ENCODE measurements at regions not wholly inside any gene's neighbourhood (a gene's known extent, or its start where the extent isn't known, plus 50 kb on each side); places are given as distances from the start of the nearest gene placed in this dataset.

DNA sequence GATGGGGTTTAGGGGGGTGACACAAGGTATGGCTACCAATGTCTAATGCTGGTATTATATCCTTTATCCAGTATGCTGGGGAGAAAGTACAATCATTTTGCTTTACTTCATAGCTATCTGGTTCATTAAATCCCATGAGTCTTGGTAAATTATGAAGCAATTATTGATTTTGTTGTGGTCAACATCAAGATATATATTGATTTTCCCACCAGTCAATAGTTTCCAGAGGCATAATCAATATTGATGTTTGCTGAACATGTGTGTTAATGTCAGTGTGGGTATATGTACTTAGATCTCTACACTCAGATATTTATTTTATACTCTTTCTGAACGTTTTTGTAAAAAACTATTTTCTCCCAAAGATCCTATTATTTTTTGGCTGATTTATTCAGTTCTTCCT is 155.5 kb downstream of the BACH1 start:
- H3K56ac ChIP-seq (ENCODE audit: extremely low read depth, insufficient read depth, low read length) = no peak overlapping the region
- H3K79me1 ChIP-seq (ENCODE audit: low read depth in 1 of 2, low read length in 2 of 2) = no peaks in the 10 kb centered on the region
- no peak for ATAC-seq (ENCODE audit: low read depth)
- DNase-seq = no peak
- no peak overlapping the region for H2BK5ac ChIP-seq (ENCODE audit: low read depth, low read length, poor library complexity, severe bottlenecking)
- dilution Hi-C loops (cut with HindIII; ENCODE audit: low sequenced_read_pairs, unreplicated experiment) (no loop called here), intact Hi-C loops (cut with micrococcal nuclease) (no loop called here), in situ Hi-C loops (cut with MboI; ENCODE audit: low sequenced_read_pairs) (no loop called here)
- H3K9ac ChIP-seq (ENCODE audit: low read depth, low read length) = no peak overlapping the region
- no peak overlapping the region for H3K14ac ChIP-seq (replicated peaks; ENCODE audit: low read depth, low read length)
- BruUV-seq (replicated peaks) = no TSS peak
- H3K36me3 ChIP-seq (ENCODE audit: control insufficient read depth, insufficient read depth, low read length) = no peaks in the 10 kb centered on the region
- H4K20me1 ChIP-seq (ENCODE audit: insufficient read depth, low read length) = no peaks in the 10 kb centered on the region
- WGBS, 2 experiments (ENCODE audit: extremely low coverage in 2 of 2, insufficient read length in 1 of 2) = no CpG with 5 or more reads among the region's 1 CpG
- no peaks in the 10 kb centered on the region for H3K9me3 ChIP-seq (ENCODE audit: control insufficient read depth, insufficient read depth, low read length)
- H2BK20ac ChIP-seq (ENCODE audit: low read depth, low read length) = no peak overlapping the region
- no peak overlapping the region for H3K4me3 ChIP-seq (ENCODE audit: insufficient read depth, low read depth, low read length)
- no peak overlapping the region for H2BK15ac ChIP-seq (ENCODE audit: low read depth, low read length)
- no peak overlapping the region for H3K27ac ChIP-seq (ENCODE audit: insufficient read depth, low read length)
- H2AK9ac ChIP-seq (replicated peaks; ENCODE audit: low read depth, low read length, poor library complexity) = no peak overlapping the region
- H4K8ac ChIP-seq (ENCODE audit: low read depth in 2 of 2, low read length in 2 of 2) = no peak overlapping the region
- no peak overlapping the region for H2AFZ ChIP-seq (replicated peaks; ENCODE audit: low read length, poor library complexity)
- CTCF ChIA-PET = no interaction called here
- H3K4me2 ChIP-seq (ENCODE audit: low read depth, low read length) = no peak overlapping the region
- TF ChIP-seq RCOR1 (IDR thresholded peaks at IDR 0.05; ENCODE audit: insufficient replicate concordance, low read length) = no peak
- TF ChIP-seq MXI1 (IDR thresholded peaks at IDR 0.05; ENCODE audit: borderline replicate concordance, low read depth, low read length) = no peak
- TF ChIP-seq, protein P1, sequence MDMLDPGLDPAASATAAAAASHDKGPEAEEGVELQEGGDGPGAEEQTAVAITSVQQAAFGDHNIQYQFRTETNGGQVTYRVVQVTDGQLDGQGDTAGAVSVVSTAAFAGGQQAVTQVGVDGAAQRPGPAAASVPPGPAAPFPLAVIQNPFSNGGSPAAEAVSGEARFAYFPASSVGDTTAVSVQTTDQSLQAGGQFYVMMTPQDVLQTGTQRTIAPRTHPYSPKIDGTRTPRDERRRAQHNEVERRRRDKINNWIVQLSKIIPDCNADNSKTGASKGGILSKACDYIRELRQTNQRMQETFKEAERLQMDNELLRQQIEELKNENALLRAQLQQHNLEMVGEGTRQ (IDR thresholded peaks at IDR 0.05; ENCODE audit: low read depth, low read length) = no peak
- no peak overlapping the region for H2BK120ac ChIP-seq (ENCODE audit: low read depth, low read length)
- H3K4me1 ChIP-seq (ENCODE audit: control insufficient read depth, insufficient read depth, low read length) = no peaks in the 10 kb centered on the region
- POLR2A ChIA-PET (ENCODE audit: unreplicated experiment) = no interaction called here
- no peaks in the 10 kb centered on the region for H3K27me3 ChIP-seq (ENCODE audit: control insufficient read depth, insufficient read depth, low read length)
- no peak overlapping the region for H3K4ac ChIP-seq (ENCODE audit: low read depth, low read length)
- H4K5ac ChIP-seq (ENCODE audit: low read depth, low read length) = no peak overlapping the region
- no peak overlapping the region for H2AK5ac ChIP-seq (ENCODE audit: low read depth, low read length)
- H3K9me1 ChIP-seq (ENCODE audit: insufficient read depth, low read length) = no peaks in the 10 kb centered on the region
- H4K91ac ChIP-seq (ENCODE audit: insufficient read depth, low read depth, low read length) = no peak overlapping the region
- H3K23ac ChIP-seq (ENCODE audit: low read depth, low read length) = no peak overlapping the region
- no peak overlapping the region for H3K18ac ChIP-seq (ENCODE audit: low read depth, low read length)
